Psoas muscle (tissue), 7 donors: ENCODE measurements at regions not wholly inside any gene's neighbourhood (a gene's known extent, or its start where the extent isn't known, plus 50 kb on each side); places are given as distances from the start of the nearest gene placed in this dataset.

Experiments used
- ATAC-seq, 4 donors: fragments of 200-7000 bp; cut with Tn5 transposase; one replicate each; pipeline ENCODE4 v1.9.1; 2020; ENCODE audit warnings: moderate library complexity in 3 of 4, mild to moderate bottlenecking in 2 of 4
- DNase-seq, 2 donors: peaks; one replicate each; pipeline ENCODE4 v3.0.0-alpha.2; 2020
- H3K27ac ChIP-seq: fragments of 200-600 bp; one replicate; pipeline ENCODE4 v1.8.0; 2022
- H3K27me3 ChIP-seq, 3 donors: fragments of 200-600 bp in 1 of 3; one replicate each; pipeline versions ENCODE4 v1.6.1 to v1.8.0; 2013 to 2022; ENCODE audit warnings: low read length in 2 of 3, mild to moderate bottlenecking in 2 of 3, moderate library complexity in 1 of 3; ENCODE audit not compliant: insufficient read depth in 3 of 3
- H3K36me3 ChIP-seq, 2 donors: fragments of 200-600 bp in 1 of 2; one replicate each; pipeline versions ENCODE4 v1.6.1 to v1.8.0; 2013 to 2022; ENCODE audit warnings: low read depth in 1 of 2, mild to moderate bottlenecking in 1 of 2, moderate library complexity in 1 of 2; ENCODE audit not compliant: insufficient read depth in 1 of 2
- H3K4me1 ChIP-seq: fragments of 200-600 bp; one replicate; pipeline ENCODE4 v1.8.0; 2022
- H3K4me3 ChIP-seq: fragments of 200-600 bp; one replicate; pipeline ENCODE4 v1.8.0; 2022; ENCODE audit warnings: mild to moderate bottlenecking
- H3K9me3 ChIP-seq: fragments of 200-600 bp; one replicate; pipeline ENCODE4 v1.8.0; 2022
- WGBS, 3 donors: extraction: QIAGEN DNeasy Blood & Tissue Kit; methylation state at CpG; one replicate each; pipeline versions ENCODE4 v1.1.6 to v1.1.7; 2013; 5-methylcytosine and 5-hydroxymethylcytosine counted together
- intact Hi-C, 2 donors: fragments of 100-400 bp; cut with DNase I; formaldehyde crosslinking; loops; one replicate each; pipeline versions ENCODE4 v1.11.0 to v1.14.2; 2022
- TF ChIP-seq, protein P1 (sequence below): fragments of 200-600 bp; IDR thresholded peaks from one replicate; pipeline ENCODE4 v1.8.0; 2022; ENCODE audit warnings: antibody characterized with exemption
- donor health status: healthy with polysubstance abuse.
- donor health status: DM: no; HTN: no; CAD: no; lungs with moderate emphysema.
- donor health status: Bipolar disorder and iron deficiency.
- donor health status: healthy.
- donor health status: DM: yes; HTN: yes; CAD: no.
- donor health status: DM: no; HTN: no; CAD: no.
- donor health status: DM: yes; HTN: yes; CAD: no.

DNA sequence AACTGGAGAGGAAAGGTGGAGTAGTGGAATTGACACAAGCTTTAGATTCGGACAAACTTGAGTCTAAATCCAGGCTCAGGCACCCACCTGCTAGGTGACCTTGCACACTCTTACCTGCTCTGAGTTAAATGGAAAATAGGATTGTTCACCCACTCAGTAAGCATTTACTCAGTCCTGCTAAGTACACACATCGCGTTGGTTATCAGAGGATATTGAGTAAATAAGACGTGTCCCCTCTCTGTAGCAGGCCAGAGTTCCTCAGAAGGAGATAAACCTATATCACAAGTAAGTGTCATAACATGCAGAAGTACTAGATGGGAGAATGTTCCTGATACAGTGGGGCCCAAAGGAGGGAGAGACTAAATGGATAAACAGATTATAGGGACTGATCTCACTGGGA, 117.7 kb downstream of the SMIM20 start:
- no peak overlapping the region for H3K27ac ChIP-seq
- no peaks in the 10 kb centered on the region for H3K36me3 ChIP-seq
- DNase-seq (no peak), ATAC-seq (no peak)
- intact Hi-C loops = no loop called here
- H3K4me1 ChIP-seq = no peaks in the 10 kb centered on the region
- WGBS, 3 donors = 91 to 97% (median 95%) methylated on average over 4 of the region's 4 CpGs
- no peaks in the 10 kb centered on the region for H3K27me3 ChIP-seq
- H3K4me3 ChIP-seq = no peak overlapping the region
- TF ChIP-seq, protein P1, sequence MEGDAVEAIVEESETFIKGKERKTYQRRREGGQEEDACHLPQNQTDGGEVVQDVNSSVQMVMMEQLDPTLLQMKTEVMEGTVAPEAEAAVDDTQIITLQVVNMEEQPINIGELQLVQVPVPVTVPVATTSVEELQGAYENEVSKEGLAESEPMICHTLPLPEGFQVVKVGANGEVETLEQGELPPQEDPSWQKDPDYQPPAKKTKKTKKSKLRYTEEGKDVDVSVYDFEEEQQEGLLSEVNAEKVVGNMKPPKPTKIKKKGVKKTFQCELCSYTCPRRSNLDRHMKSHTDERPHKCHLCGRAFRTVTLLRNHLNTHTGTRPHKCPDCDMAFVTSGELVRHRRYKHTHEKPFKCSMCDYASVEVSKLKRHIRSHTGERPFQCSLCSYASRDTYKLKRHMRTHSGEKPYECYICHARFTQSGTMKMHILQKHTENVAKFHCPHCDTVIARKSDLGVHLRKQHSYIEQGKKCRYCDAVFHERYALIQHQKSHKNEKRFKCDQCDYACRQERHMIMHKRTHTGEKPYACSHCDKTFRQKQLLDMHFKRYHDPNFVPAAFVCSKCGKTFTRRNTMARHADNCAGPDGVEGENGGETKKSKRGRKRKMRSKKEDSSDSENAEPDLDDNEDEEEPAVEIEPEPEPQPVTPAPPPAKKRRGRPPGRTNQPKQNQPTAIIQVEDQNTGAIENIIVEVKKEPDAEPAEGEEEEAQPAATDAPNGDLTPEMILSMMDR = no peak
- H3K9me3 ChIP-seq = no peaks in the 10 kb centered on the region

DNA sequence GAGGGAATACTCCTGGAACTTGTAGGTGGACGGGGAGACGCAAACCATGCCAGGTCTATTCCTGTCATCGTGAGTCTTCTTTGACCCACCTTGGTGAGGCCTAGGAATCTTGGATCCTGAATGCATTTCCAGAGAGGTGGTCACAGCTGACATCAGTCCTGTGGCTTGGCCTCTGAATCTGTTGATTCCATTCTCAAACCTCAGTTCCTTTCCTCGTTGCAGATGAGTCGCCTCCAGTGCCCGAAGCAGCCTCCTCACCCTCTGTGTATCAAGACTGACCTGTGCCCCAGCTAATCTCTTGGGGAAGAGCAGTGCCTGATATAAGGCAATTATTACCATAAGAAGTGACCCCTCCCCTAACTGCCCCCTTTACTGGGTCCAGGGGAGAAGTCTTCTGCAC, 118.1 kb downstream of the SMIM20 start:
- H3K36me3 ChIP-seq = no peaks in the 10 kb centered on the region
- H3K9me3 ChIP-seq = no peaks in the 10 kb centered on the region
- no peak overlapping the region for H3K4me3 ChIP-seq
- ATAC-seq (peak in 2 of 4 donors; percentile 19 to 35), DNase-seq (no peak)
- no peaks in the 10 kb centered on the region for H3K4me1 ChIP-seq
- H3K27me3 ChIP-seq = no peaks in the 10 kb centered on the region
- 81 to 85% (median 85%) methylated on average over 6 of the region's 6 CpGs for WGBS, 3 donors
- H3K27ac ChIP-seq = no peak overlapping the region
- TF ChIP-seq, protein P1 = no peak
- intact Hi-C loops = no loop called here

DNA sequence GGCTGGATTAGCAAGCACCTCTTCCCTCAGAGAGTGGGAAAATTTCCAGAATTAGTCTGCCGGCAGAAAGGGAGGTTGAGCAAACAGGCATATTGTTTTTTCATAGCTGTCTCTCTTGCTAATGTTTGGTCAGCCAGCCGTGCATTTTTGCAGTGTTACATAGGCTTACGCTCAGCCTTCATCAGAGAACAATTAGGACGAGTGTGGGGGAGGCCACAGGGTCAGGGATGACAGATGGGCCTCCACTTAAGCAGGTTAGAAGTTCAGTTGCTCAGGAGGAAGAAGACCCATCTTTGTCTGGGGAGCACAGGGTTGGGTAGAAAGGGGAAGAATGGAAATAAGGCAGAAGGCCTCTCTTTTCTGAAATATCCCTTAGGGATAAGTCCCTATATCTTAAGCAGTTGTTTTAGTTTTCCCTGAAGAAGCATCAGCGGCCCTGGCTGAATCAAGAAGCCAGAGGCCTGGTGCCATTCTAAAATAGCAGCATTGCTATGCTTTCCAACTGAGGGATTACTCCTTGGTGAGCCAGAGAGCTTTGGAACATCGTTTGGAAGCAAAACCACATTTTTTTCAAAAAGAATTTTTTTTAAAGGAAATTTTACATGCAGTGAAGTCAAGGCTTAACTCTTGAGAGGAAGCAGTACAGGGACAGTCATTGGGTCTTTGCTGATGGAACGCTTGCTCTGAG, 118.8 kb downstream of the SMIM20 start:
- H3K36me3 ChIP-seq = no peaks in the 10 kb centered on the region
- intact Hi-C loops = no loop called here

DNA sequence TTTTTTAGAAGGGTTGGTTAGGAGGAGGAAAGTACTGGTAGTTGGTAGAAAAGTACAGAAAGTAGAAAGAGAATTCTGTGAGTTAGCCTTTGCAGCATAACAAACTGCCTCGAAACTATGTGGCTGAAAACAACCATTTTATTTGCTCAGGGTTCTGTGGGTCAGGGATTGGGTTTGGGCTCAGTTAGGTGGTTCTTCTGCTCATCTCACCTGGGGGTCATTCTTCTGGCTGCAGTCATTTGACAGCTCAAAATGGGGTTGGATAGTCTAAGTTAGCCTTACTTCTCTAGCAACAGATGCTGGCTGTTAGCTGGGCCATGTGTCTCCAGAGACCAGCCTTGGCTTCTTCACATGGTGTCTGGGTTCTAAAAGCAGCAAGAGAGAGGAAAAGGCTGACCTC, 119.4 kb downstream of the SMIM20 start:
- Histone ChIP-seq H3K27me3 (no peaks in the 10 kb centered on the region), H3K27ac (no peak overlapping the region), H3K36me3 (no peaks in the 10 kb centered on the region), H3K4me3 (no peak overlapping the region), H3K4me1 (no peaks in the 10 kb centered on the region), H3K9me3 (no peaks in the 10 kb centered on the region)
- intact Hi-C loops = no loop called here
- ATAC-seq (no peak), DNase-seq (no peak)
- TF ChIP-seq, protein P1 = no peak
- 90 to 96% (median 95%) methylated on average over 1 of the region's 1 CpG for WGBS, 3 donors

More for the DNA sequence above, 118.8 kb downstream of the SMIM20 start:
- 38 to 54% (median 40%) methylated on average over 7 of the region's 7 CpGs for WGBS, 3 donors
- Histone ChIP-seq H3K27me3 (no peaks in the 10 kb centered on the region), H3K9me3 (no peaks in the 10 kb centered on the region), H3K4me3 (no peak overlapping the region), H3K4me1 (no peaks in the 10 kb centered on the region), H3K27ac (no peak overlapping the region)
- TF ChIP-seq, protein P1 = no peak
- DNase-seq = peak in 1 of 2 donors; percentile 27
- ATAC-seq = peak in 2 of 4 donors; percentile 23 to 37

DNA sequence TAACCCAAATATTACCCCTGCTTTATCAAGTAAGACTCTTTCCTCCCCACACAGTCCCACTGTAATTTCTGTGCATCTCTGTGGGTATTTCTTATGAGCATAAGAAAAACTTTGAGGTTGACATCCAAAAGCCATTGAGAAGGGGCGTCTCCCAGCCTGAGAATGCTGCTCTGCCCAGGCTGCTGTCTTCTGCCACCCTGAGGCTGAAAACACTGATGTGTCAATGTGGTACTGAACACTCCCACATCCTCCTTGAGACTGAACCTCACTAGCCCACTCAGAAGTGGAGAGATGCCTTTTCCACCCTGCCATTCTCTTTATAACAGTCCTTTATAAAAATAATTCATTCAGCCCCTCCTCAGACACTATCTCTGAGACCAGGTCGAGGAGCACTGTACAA, 120.8 kb downstream of the SMIM20 start:
- DNase-seq (no peak), ATAC-seq (no peak)
- Histone ChIP-seq H3K27me3 (no peaks in the 10 kb centered on the region), H3K4me1 (no peaks in the 10 kb centered on the region), H3K36me3 (no peaks in the 10 kb centered on the region), H3K9me3 (no peaks in the 10 kb centered on the region), H3K4me3 (no peak overlapping the region), H3K27ac (no peak overlapping the region)
- TF ChIP-seq, protein P1 = no peak
- WGBS, 3 donors = 66 to 87% (median 85%) methylated on average over 2 of the region's 2 CpGs
- intact Hi-C loops = no loop called here
